ENCODE measurements at regions not wholly inside any gene's neighbourhood (a gene's known extent, or its start where the extent isn't known, plus 50 kb on each side); places are given as distances from the start of the nearest gene placed in this dataset.
A peak's percentile ranks its signal among the peaks of the same experiment; 100 is the strongest.

DNA sequence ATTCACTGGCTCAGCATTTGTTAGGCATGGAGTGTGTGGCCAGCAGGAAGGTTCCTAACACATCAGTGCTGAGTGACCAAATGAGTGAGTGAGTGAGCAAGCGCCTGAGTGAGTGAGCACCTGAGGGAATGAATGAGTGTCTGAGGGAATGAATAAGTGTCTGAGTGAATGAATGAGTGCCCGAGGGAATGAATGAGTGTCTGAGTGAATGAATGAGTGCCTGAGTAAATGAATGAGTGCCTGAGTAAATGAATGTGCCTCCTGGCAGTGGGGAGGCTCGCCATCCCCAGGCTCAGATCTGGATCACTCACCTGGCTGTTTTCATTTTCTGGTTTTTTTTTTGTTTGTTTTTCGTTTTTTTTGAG lies 52.1 kb upstream of the TCF20 start (continued):
- TF ChIP-seq, protein P1, sequence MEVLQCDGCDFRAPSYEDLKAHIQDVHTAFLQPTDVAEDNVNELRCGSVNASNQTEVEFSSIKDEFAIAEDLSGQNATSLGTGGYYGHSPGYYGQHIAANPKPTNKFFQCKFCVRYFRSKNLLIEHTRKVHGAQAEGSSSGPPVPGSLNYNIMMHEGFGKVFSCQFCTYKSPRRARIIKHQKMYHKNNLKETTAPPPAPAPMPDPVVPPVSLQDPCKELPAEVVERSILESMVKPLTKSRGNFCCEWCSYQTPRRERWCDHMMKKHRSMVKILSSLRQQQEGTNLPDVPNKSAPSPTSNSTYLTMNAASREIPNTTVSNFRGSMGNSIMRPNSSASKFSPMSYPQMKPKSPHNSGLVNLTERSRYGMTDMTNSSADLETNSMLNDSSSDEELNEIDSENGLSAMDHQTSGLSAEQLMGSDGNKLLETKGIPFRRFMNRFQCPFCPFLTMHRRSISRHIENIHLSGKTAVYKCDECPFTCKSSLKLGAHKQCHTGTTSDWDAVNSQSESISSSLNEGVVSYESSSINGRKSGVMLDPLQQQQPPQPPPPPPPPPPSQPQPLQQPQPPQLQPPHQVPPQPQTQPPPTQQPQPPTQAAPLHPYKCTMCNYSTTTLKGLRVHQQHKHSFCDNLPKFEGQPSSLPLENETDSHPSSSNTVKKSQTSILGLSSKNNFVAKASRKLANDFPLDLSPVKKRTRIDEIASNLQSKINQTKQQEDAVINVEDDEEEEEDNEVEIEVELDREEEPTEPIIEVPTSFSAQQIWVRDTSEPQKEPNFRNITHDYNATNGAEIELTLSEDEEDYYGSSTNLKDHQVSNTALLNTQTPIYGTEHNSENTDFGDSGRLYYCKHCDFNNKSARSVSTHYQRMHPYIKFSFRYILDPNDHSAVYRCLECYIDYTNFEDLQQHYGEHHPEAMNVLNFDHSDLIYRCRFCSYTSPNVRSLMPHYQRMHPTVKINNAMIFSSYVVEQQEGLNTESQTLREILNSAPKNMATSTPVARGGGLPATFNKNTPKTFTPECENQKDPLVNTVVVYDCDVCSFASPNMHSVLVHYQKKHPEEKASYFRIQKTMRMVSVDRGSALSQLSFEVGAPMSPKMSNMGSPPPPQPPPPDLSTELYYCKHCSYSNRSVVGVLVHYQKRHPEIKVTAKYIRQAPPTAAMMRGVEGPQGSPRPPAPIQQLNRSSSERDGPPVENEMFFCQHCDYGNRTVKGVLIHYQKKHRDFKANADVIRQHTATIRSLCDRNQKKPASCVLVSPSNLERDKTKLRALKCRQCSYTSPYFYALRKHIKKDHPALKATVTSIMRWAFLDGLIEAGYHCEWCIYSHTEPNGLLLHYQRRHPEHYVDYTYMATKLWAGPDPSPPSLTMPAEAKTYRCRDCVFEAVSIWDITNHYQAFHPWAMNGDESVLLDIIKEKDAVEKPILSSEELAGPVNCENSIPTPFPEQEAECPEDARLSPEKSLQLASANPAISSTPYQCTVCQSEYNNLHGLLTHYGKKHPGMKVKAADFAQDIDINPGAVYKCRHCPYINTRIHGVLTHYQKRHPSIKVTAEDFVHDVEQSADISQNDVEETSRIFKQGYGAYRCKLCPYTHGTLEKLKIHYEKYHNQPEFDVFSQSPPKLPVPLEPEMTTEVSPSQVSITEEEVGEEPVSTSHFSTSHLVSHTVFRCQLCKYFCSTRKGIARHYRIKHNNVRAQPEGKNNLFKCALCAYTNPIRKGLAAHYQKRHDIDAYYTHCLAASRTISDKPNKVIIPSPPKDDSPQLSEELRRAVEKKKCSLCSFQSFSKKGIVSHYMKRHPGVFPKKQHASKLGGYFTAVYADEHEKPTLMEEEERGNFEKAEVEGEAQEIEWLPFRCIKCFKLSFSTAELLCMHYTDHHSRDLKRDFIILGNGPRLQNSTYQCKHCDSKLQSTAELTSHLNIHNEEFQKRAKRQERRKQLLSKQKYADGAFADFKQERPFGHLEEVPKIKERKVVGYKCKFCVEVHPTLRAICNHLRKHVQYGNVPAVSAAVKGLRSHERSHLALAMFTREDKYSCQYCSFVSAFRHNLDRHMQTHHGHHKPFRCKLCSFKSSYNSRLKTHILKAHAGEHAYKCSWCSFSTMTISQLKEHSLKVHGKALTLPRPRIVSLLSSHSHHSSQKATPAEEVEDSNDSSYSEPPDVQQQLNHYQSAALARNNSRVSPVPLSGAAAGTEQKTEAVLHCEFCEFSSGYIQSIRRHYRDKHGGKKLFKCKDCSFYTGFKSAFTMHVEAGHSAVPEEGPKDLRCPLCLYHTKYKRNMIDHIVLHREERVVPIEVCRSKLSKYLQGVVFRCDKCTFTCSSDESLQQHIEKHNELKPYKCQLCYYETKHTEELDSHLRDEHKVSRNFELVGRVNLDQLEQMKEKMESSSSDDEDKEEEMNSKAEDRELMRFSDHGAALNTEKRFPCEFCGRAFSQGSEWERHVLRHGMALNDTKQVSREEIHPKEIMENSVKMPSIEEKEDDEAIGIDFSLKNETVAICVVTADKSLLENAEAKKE (CRISPR knock-in tag; IDR thresholded peaks at IDR 0.05), result no peak
- TF ChIP-seq CREB1 (CRISPR knock-in tag; IDR thresholded peaks at IDR 0.05; ENCODE audit: low read depth) (no peak), ETS1 (IDR thresholded peaks at IDR 0.05) (no peak), ZNF331 (CRISPR knock-in tag; IDR thresholded peaks at IDR 0.05; ENCODE audit: low read depth) (no peak), EZH2phosphoT487 (IDR thresholded peaks at IDR 0.05; ENCODE audit: unreplicated experiment) (no peak), POLR2AphosphoS5 (IDR thresholded peaks at IDR 0.05; ENCODE audit: low read depth) (no peak)

DNA sequence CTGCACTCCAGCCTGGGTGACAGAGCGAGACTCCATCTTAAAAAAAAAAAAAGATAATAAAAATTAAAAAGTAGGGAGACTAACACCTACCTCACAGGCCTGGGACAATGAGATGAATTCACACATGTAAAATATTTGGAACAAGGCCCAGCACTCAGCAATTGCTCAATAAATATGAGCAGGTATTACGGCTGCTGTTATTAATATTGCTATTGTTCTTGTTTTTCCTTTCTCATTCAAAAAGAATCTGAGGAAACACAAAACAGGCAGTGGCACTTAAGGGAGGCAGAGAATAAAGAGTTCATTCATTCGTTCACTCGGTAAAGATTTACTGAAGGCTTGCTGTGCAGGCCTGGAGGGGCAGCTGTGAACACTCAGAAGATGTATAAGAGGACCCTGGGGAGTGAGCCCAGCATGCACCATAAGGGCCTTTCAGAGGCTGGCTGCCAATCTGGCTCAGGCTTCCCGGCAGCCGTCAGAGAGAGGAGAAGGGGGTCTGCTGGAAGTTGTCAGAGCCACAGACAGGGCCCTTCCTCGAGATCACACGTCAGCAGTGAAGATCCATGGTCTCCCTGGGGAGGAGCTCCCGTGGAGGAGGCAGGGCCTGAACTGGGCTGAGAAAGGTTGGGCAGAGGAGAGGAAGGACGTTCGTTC lies 51.6 kb upstream of the TCF20 start:
- DNase-seq (ENCODE audit: low spot score), result no peak
- Mint-ChIP-seq H3K4me1 (peaks cover 41% of the 10 kb centered on the region), H3K4me3 (no peak overlapping the region)
- TF ChIP-seq EZH2 (IDR thresholded peaks at IDR 0.05; ENCODE audit: low read depth, unreplicated experiment) (no peak), ZNF114 (CRISPR knock-in tag; IDR thresholded peaks at IDR 0.05) (no peak), POLR2AphosphoS5 (IDR thresholded peaks at IDR 0.05; ENCODE audit: low read depth) (no peak), ZNF331 (CRISPR knock-in tag; IDR thresholded peaks at IDR 0.05; ENCODE audit: low read depth) (no peak), CTCF (conservative IDR thresholded peaks at IDR 0.05; ENCODE audit: low read depth in 2 of 2) (no peak), EZH2phosphoT487 (IDR thresholded peaks at IDR 0.05; ENCODE audit: unreplicated experiment) (no peak), ETS1 (IDR thresholded peaks at IDR 0.05) (no peak)
- TF ChIP-seq, protein P2, sequence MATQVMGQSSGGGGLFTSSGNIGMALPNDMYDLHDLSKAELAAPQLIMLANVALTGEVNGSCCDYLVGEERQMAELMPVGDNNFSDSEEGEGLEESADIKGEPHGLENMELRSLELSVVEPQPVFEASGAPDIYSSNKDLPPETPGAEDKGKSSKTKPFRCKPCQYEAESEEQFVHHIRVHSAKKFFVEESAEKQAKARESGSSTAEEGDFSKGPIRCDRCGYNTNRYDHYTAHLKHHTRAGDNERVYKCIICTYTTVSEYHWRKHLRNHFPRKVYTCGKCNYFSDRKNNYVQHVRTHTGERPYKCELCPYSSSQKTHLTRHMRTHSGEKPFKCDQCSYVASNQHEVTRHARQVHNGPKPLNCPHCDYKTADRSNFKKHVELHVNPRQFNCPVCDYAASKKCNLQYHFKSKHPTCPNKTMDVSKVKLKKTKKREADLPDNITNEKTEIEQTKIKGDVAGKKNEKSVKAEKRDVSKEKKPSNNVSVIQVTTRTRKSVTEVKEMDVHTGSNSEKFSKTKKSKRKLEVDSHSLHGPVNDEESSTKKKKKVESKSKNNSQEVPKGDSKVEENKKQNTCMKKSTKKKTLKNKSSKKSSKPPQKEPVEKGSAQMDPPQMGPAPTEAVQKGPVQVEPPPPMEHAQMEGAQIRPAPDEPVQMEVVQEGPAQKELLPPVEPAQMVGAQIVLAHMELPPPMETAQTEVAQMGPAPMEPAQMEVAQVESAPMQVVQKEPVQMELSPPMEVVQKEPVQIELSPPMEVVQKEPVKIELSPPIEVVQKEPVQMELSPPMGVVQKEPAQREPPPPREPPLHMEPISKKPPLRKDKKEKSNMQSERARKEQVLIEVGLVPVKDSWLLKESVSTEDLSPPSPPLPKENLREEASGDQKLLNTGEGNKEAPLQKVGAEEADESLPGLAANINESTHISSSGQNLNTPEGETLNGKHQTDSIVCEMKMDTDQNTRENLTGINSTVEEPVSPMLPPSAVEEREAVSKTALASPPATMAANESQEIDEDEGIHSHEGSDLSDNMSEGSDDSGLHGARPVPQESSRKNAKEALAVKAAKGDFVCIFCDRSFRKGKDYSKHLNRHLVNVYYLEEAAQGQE (IDR thresholded peaks at IDR 0.05; ENCODE audit: unreplicated experiment), result no peak

More for the DNA sequence above, 51.6 kb upstream of the TCF20 start:
- Histone ChIP-seq H3K9me2 (ENCODE audit: insufficient read depth) (no peaks in the 10 kb centered on the region), H4K20me1 (replicated peaks; ENCODE audit: insufficient read depth) (no peaks in the 10 kb centered on the region; the same call in 1 of the 2 replicates), H3K36me3 (ENCODE audit: insufficient read depth) (no peaks in the 10 kb centered on the region), H3F3A (replicated peaks; ENCODE audit: low read depth) (no peaks in the 10 kb centered on the region), H2AFZ (no peak overlapping the region), H3K27ac (ENCODE audit: low read depth) (no peak overlapping the region), H3K4me2 (no peak overlapping the region), H3K4me3 (no peak overlapping the region), H3K27me3 (ENCODE audit: insufficient read depth) (no peaks in the 10 kb centered on the region), H3K4me1 (ENCODE audit: insufficient read depth) (peaks cover 12% of the 10 kb centered on the region; the same call in 1 of the 2 replicates), H3K79me2 (replicated peaks; ENCODE audit: insufficient read depth) (no peaks in the 10 kb centered on the region)
- no peak overlapping the region for H3K27ac Mint-ChIP-seq
- H3K9me3 Mint-ChIP-seq, result no peaks in the 10 kb centered on the region; the same call in 1 of the 3 replicates
- H3K27me3 Mint-ChIP-seq (ENCODE audit: insufficient read depth, low read depth, poor library complexity), result peaks cover 11% of the 10 kb centered on the region
- peaks cover 8% of the 10 kb centered on the region; the same call in 1 of the 3 replicates for H3K36me3 Mint-ChIP-seq (ENCODE audit: low read depth)
- peak; percentile 10 for ATAC-seq
